T1000 (cell line): ENCODE measurements at regions not wholly inside any gene's neighbourhood (a gene's known extent, or its start where the extent isn't known, plus 50 kb on each side); places are given as distances from the start of the nearest gene placed in this dataset.

Source experiments
- DNase-seq: peaks from one replicate; lab custom pipeline; 2025; ENCODE audit warnings: mixed read lengths; lab: John Stamatoyannopoulos, UW

GRCh38 chr6:77073410-77073760, 389.9 kb downstream of the HTR1B start:
- no peak for DNase-seq

DNA sequence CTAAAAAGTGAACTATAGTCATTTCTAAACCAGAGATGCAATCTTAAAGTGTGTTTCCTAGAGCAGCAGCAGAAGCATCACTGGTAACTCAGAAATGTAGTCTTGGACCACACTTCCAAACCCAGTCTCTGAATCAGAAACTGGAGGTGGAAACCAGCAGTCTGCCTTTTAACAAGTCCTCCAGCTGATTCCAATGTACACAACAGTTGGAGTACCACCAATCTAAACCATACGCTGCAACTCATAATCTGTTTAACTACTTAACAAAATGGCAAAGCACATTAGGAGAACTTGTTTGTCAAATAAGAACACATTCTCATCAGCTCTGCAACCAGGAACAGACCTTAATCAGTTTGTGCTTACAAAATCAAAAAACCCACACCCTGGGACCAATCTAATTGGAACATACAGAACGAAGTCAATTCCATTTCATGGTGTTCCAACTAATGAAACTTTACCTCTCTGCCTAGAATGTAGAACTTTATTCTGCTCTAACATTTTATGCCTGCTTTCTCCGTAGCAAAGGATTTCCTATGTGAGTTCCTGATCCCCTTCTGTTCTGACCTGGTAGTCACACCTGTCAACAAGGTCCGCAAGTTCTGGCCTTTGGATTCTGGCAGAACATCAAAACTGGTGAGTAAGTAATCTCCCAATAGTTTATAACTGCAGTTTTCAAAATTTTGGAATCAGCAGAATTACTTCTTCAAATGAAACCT, 390.4 kb downstream of the HTR1B start:
- no peak for DNase-seq

DNA sequence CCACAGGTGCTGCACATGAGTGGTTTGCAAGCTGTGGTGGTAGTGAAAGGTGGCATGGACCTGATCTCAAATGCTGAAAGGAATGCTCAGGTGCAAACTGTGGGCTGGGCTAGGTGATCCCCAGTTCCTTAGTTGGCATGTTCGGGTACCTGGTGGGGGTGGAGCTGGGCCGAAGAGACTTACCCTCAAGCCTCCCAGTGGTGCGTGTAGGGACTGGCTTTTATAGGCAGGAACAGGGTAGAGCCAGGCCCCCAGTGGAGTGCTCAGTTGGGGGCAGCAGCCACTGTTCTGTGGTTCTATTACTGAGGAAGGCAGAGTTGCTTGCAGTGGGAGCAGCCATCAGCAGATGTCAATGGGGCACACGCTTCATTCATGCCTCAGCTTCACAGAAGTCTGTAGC, 399.8 kb downstream of the HTR1B start:
- no peak for DNase-seq

- no peak for DNase-seq
Observed at GRCh38 chr6:77055711-77056110, 407.6 kb downstream of the HTR1B start.

DNA sequence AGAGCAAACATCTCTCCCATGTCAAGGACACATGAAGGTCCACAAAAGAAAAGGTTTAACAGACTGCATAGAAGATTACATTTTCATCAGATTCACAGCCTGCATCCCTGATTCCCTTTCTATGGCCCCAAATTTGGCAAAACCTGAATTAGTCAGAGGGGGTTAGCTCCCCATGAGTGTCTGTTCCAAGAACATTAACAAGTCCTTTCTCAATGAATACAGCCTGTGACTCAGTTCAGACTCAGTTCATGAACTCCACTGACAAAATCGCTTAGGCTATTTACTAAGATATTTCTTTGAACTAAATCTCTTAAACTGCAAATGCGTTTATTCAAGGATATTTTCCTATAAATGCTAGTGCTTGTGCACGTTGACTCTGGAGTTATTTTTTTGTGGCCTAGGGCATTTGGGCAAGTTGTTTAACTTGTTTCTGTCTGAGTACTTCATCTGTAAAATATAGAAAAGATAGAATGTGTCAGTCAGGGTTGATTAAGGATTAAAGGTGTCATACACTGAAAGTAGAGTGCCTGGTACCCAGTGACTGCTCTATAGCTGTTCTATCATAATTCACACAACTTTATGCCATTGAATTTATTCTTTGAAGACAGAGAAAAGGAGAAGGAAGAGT, 422.6 kb downstream of the HTR1B start:
- no peak for DNase-seq

DNA sequence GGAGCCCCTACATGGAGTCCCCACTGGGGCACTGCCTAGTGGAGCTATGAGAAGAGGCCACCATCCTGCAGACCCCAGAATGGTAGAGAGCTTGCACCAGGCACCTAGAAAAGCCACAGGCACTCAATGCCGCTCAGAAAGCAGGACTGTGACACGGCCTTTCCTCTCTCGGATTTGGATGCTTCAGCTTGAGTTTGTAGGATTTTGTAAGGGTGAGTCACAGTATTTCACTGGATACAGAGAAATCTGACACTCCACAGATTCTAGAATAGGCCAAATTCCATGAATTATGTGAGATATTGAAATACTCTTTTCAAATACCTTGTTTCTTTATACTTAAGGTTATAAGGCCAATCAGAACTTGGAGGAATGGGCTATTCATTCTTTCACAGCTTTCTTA, 424.5 kb downstream of the HTR1B start:
- DNase-seq = no peak

DNA sequence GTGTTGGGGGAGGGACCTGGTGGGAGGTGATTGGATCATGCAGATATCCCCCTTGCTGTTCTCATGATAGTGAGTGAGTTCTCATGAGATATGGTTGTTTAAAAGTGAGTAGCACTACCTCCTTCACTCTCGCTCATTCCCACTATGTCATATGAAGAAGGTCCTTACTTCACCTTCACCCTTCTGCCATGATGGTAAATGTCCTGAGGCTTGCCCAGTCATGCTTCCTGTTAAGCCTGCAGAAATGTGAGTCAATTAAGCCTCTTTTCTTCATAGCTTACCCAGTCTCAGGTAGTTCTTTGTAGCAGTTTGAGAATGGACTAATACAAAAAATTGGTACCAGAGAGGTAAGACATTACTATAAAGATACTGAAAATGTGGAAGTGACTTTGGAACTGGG, 425.9 kb downstream of the HTR1B start:
- no peak for DNase-seq

- no peak for DNase-seq
Observed at GRCh38 chr6:77036400-77036799, 426.9 kb downstream of the HTR1B start.

GRCh38 chr6:77034161-77034560, 429.1 kb downstream of the HTR1B start:
- DNase-seq = peak; percentile 41

DNA sequence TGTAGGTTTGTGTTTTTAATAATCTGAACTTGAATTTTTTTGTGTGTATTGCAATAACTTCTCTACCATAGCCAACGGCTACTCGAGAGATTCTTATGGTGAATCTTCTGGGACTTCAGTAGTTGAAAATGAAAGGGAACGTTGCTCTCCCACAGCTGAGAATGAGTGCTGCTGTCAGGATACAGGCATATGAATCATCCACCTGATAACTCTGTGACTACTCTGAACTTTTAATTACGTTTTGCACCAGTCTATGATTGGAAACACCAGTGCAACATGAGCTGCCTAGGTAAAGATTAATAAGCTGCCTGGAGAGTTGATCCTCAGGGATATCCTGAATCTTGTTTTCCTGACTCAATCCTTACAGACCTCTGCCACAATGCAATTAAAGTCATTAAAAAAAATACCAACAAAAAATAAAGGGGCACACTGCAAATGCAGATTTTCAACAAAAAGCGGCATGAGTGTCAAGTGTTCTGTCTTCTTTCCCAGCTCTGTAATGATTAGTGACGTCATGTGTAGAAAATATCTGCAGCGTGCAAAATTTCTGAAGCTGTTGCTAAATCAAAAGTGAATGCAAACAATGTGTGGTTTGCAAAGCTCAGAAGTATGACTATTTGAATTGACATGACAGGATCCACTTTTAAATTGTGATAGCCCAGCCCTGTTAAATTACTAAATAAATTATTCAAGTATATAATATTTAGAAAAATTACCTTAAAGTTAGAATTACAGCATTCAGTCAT, 432.2 kb downstream of the HTR1B start:
- DNase-seq = no peak

DNA sequence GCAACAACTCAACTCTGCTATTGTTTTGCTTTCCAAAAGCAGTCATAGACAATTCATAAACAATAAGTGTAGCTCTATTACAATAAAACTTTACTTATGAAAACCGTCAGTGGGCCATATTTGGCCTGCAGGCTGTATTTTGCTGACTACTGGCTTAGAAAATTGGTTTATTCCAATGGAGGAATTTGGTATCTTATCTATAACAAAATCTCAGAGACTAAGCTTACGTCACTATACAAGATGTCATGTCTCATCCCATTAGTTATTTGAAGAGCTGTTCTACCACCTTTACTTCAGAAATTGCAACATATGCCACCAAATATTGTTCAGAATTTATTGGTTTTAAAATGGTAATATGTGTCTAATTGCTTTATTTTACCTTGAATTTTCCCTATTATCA, 436.9 kb downstream of the HTR1B start:
- DNase-seq = no peak

- DNase-seq = no peak
Observed at GRCh38 chr6:77025736-77026223, 437.5 kb downstream of the HTR1B start.

- DNase-seq = no peak
Observed at GRCh38 chr6:77021778-77022177, 441.5 kb downstream of the HTR1B start.

- no peak for DNase-seq
Observed at GRCh38 chr6:77021232-77021631, 442.1 kb downstream of the HTR1B start.

DNA sequence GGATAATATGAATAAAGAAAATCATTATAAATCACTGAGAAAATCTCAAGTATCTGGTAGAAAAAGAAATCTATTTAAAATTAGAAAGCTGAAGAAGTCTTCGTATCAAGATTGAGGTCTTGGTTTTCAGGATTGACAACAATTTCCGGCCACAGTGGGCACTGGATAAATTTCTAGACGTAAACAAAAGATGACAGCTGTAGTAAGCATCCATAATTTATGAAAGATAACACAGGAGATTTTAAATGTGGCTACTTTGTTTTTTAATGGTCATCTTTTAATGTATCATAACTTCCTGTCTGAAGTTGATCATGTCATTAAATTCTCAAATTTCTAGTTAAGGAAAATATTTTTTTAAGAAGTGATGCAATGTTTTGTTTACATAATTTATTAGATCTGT, 444.2 kb downstream of the HTR1B start:
- no peak for DNase-seq

- DNase-seq = no peak
Observed at GRCh38 chr6:77017537-77017936, 445.8 kb downstream of the HTR1B start.

DNA sequence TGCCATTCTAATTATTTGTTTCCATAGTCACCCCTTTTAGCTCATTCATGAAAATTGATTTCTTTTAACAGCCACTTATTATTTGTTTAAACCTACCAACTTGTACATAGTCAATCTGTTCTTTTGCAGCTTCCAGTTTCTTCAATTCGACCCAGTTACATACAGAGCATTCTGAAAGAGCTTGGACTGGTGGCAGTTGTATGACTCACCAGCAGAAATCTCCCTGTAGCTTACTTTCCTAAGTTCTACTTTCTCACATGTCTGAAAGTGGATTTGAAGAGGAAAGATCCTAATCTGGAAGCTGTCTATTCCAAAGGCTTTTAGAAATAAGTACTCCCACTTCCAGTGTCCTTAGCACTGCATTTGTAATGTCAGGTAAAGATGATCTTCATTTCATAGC, 447.9 kb downstream of the HTR1B start:
- no peak for DNase-seq

DNA sequence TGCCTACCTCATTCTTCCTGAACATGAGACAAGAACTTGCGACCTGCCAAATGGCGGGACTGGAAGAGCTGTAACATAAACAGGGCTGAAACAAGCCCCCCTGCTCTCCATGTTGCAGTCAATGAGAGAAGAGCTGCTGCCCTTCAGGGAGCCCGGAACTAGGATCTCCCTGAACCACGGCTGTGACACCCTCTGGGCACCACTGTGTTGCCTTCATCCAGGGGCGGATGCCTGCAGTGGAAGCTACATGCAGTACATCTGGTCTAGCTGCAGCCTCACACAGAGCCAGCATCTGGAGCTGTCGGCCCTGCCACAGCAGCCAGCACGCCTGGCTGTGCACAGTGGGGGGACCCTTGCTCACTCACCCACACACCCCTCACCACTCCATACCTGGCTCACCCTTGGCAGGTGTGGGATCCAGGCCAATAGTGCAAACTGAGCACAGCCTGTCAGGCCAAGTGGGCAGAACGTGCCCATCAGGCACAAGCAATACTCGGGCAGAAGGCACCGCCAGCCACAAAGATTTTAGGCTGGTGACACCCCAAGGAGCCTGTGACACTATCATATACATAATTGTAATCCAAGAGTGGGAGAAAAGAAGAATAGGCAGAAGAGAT, 451.3 kb downstream of the HTR1B start:
- DNase-seq = no peak

- DNase-seq = no peak
Observed at GRCh38 chr6:77010931-77011542, 452.3 kb downstream of the HTR1B start.

GRCh38 chr6:76992553-76992952, 470.7 kb downstream of the HTR1B start:
- DNase-seq = no peak

DNA sequence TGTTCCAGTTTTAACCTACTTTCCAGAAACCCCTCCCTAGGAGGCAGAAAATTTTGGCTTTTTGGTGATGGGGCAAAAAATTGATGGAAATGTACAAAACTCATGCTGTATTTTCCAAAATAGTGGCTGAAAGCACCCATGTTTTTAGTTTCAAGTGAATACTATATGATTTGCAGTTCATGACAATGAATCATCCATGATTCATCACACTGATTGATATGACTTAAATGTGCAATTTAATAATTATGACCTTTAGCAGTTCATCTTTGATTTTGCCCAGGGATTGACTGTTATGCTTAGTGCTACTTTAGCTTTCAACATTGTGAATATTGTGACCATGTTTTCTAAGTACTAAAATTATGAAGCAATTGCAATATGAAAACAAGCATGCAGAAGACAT, 478.7 kb downstream of the HTR1B start:
- no peak for DNase-seq

- DNase-seq = no peak
Observed at GRCh38 chr6:76982476-76983199, 480.7 kb downstream of the HTR1B start.
